22Rv1 (cell line): ENCODE measurements at regions not wholly inside any gene's neighbourhood (a gene's known extent, or its start where the extent isn't known, plus 50 kb on each side); places are given as distances from the start of the nearest gene placed in this dataset.

ENCODE experiments used
- CTCF ChIP-seq: fragments of 450-650 bp; IDR thresholded peaks from 2 replicates; pipeline ENCODE4 v1.5.1; 2017; ENCODE audit warnings: mild to moderate bottlenecking
- ZFX ChIP-seq: fragments of 450-650 bp; IDR thresholded peaks from 2 replicates; pipeline ENCODE4 v1.6.1; 2017; ENCODE audit warnings: antibody characterized with exemption, borderline replicate concordance

GRCh38 chr13:90834700-90835099, 512.8 kb upstream of the MIR17HG start:
- TF ChIP-seq CTCF (no peak), ZFX (no peak)
